Esophagus muscularis mucosa (tissue), 4 donors: ENCODE measurements at regions not wholly inside any gene's neighbourhood (a gene's known extent, or its start where the extent isn't known, plus 50 kb on each side); places are given as distances from the start of the nearest gene placed in this dataset.

Experiments
- DNase-seq: peaks from one replicate; pipeline ENCODE4 v3.0.0-alpha.2; 2017; ENCODE audit errors: extremely low spot score
- H3K27ac ChIP-seq, 4 donors: fragments of 200-600 bp; sonication (generic); replicated peaks in 1 of 4; 1 replicate in 3 of 4; 2 replicates in 1 of 4; pipeline ENCODE4 v1.5.1; 2016 to 2019; ENCODE audit warnings: mild to moderate bottlenecking in 1 of 4
- H3K27me3 ChIP-seq, 4 donors: fragments of 200-600 bp; sonication (generic); one replicate each; pipeline versions ENCODE4 v1.5.1 to v1.6.0; 2016 to 2019
- H3K36me3 ChIP-seq, 4 donors: fragments of 200-600 bp; sonication (generic); one replicate each; pipeline ENCODE4 v1.5.1; 2016 to 2019
- H3K4me1 ChIP-seq, 4 donors: fragments of 200-600 bp; sonication (generic); one replicate each; pipeline ENCODE4 v1.5.1; 2016 to 2019
- H3K4me3 ChIP-seq, 4 donors: fragments of 200-600 bp; sonication (generic); 1 replicate in 2 of 4; 2 replicates in 2 of 4; pipeline ENCODE4 v1.5.1; 2016 to 2019; ENCODE audit warnings: mild to moderate bottlenecking in 4 of 4, moderate library complexity in 1 of 4
- H3K9me3 ChIP-seq, 4 donors: fragments of 200-600 bp; sonication (generic); 1 replicate in 3 of 4; 2 replicates in 1 of 4; pipeline ENCODE4 v1.5.1; 2016 to 2019
- CTCF ChIP-seq, 3 experiments: fragments of 200-600 bp in 2 of 3; fragments of 450-650 bp in 1 of 3; sonication (generic) in 2 of 3; IDR thresholded peaks; one replicate each; pipeline ENCODE4 v1.5.1; 2017 to 2019; ENCODE audit warnings: antibody characterized with exemption in 3 of 3, mild to moderate bottlenecking in 2 of 3, moderate library complexity in 1 of 3
- EP300 ChIP-seq: sonication (generic); formaldehyde crosslinking; IDR thresholded peaks from one replicate; pipeline ENCODE4 v1.6.1; 2017; ENCODE audit warnings: antibody characterized with exemption
- POLR2A ChIP-seq: fragments of 450-650 bp; IDR thresholded peaks from one replicate; pipeline ENCODE4 v1.6.1; 2017; ENCODE audit warnings: antibody characterized with exemption, moderate library complexity, mild to moderate bottlenecking, low read depth
- POLR2AphosphoS5 ChIP-seq, 2 donors: sonication (generic); formaldehyde crosslinking; IDR thresholded peaks; one replicate each; pipeline ENCODE4 v1.6.1; 2017; ENCODE audit warnings: antibody characterized with exemption in 2 of 2
- WGBS: methylation state at CpG from one replicate; pipeline ENCODE4 v1.1.5; 2018; 5-methylcytosine and 5-hydroxymethylcytosine counted together
- intact Hi-C: fragments of 100-400 bp; cut with DNase I; formaldehyde crosslinking; loops from one replicate; pipeline ENCODE4 v1.15.1; 2023

- DNase-seq = no peak
- no peaks in the 10 kb centered on the region for H3K9me3 ChIP-seq
- H3K27me3 ChIP-seq = no peaks in the 10 kb centered on the region
- no peaks in the 10 kb centered on the region for H3K36me3 ChIP-seq
- H3K4me3 ChIP-seq = no peak overlapping the region
- no peak overlapping the region for H3K27ac ChIP-seq
- WGBS = 96% methylated on average over 6 of the region's 6 CpGs
- intact Hi-C loops = no loop called here
- no peak for TF ChIP-seq EP300
- TF ChIP-seq POLR2AphosphoS5 (IDR thresholded peaks at IDR 0.05) = no peak
- TF ChIP-seq POLR2A = no peak
- peaks cover 0 to 27% (median 24%) of the 10 kb centered on the region in 4 donors for H3K4me1 ChIP-seq
Measured at GRCh38 chr12:111148005-111148404, 220.9 kb downstream of the PHETA1 start.

DNA sequence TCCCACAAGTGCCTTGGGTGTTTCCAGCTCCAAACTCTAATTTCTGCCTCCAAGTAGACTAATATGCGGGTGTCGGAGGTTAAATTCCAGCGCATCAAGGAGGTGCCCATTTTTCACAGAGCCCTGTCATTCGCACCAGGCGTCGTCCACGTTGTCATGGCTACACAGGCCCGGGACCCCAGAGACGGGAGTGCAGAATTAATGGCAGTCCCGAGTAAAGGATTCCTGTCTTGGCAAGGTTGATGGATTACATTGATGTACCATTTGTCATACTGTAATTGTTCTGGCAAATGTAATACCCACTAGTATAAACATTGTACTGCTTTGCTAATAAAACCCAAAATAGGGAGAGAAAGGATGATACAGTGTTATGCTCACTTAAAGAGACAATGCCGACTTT, 222.9 kb upstream of the MYL2 start:
- WGBS = 15% methylated on average over 7 of the region's 11 CpGs
- TF ChIP-seq POLR2AphosphoS5 (IDR thresholded peaks at IDR 0.05) (no peak), EP300 (no peak), CTCF (IDR thresholded peaks at IDR 0.05) (no peak), POLR2A (no peak)
- no peaks in the 10 kb centered on the region for H3K36me3 ChIP-seq
- peak overlapping the region in 3 of 4 donors; percentile 20 to 51 (median 25) for H3K27ac ChIP-seq
- no peak for DNase-seq
- intact Hi-C loops = no loop called here
- H3K9me3 ChIP-seq = no peaks in the 10 kb centered on the region
- H3K4me1 ChIP-seq = peaks cover 0 to 22% (median 21%) of the 10 kb centered on the region in 4 donors
- H3K4me3 ChIP-seq = no peak overlapping the region
- no peaks in the 10 kb centered on the region for H3K27me3 ChIP-seq

- Histone ChIP-seq H3K9me3 (no peaks in the 10 kb centered on the region), H3K4me1 (peaks cover 0 to 22% (median 21%) of the 10 kb centered on the region in 4 donors), H3K27ac (no peak overlapping the region), H3K36me3 (no peaks in the 10 kb centered on the region), H3K4me3 (no peak overlapping the region), H3K27me3 (no peaks in the 10 kb centered on the region)
- no peak for DNase-seq
- no peak for TF ChIP-seq EP300
- TF ChIP-seq POLR2A = no peak
- no peak for TF ChIP-seq CTCF (IDR thresholded peaks at IDR 0.05)
- no peak for TF ChIP-seq POLR2AphosphoS5 (IDR thresholded peaks at IDR 0.05)
- WGBS = 94% methylated on average over 1 of the region's 1 CpG
- intact Hi-C loops = no loop called here
Measured at GRCh38 chr12:111141205-111141604, 220.8 kb upstream of the MYL2 start.

DNA sequence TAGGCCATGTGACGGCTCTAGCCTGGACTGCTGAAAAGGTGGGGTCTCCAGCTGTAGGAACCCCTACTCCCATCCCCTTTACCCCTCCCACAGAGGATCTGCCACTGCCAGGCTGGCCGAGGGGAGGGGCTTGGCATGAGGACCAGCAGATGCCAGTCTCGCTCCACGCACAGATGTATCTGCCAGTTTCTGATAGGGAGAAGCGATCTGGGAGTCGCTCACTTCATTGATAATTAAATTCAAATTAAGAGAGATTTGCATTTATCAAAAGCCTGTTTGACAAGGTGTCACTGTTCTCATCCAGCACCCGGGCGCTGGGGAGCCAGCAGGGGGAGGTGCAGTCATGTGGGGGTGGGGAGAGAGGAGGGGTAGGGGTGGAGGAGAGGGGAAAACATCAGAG, 217.6 kb upstream of the MYL2 start:
- Histone ChIP-seq H3K4me3 (no peak overlapping the region), H3K36me3 (no peaks in the 10 kb centered on the region), H3K9me3 (peaks cover 0 to 8% (median 3%) of the 10 kb centered on the region in 4 donors), H3K4me1 (peaks cover 0 to 6% (median 6%) of the 10 kb centered on the region in 4 donors), H3K27me3 (no peaks in the 10 kb centered on the region), H3K27ac (no peak overlapping the region)
- WGBS = 62% methylated on average over 7 of the region's 8 CpGs
- intact Hi-C loops = no loop called here
- TF ChIP-seq CTCF (IDR thresholded peaks at IDR 0.05) (no peak), POLR2AphosphoS5 (IDR thresholded peaks at IDR 0.05) (no peak), POLR2A (no peak), EP300 (no peak)
- DNase-seq = no peak

- intact Hi-C loops = no loop called here
- Histone ChIP-seq H3K4me3 (no peak overlapping the region), H3K27ac (no peak overlapping the region), H3K9me3 (peaks cover 0 to 8% (median 3%) of the 10 kb centered on the region in 4 donors), H3K27me3 (peaks cover 0 to 4% (median 0%) of the 10 kb centered on the region in 4 donors), H3K36me3 (no peaks in the 10 kb centered on the region), H3K4me1 (no peaks in the 10 kb centered on the region)
- no peak for TF ChIP-seq POLR2A
- no peak for TF ChIP-seq CTCF (IDR thresholded peaks at IDR 0.05)
- no peak for TF ChIP-seq POLR2AphosphoS5 (IDR thresholded peaks at IDR 0.05)
- no peak for TF ChIP-seq EP300
- 100% methylated on average over 5 of the region's 5 CpGs for WGBS
- no peak for DNase-seq
Measured at GRCh38 chr12:111135293-111135832, 215.0 kb upstream of the MYL2 start.
